Endothelial cell of hepatic sinusoid (primary cell): ENCODE measurements at regions not wholly inside any gene's neighbourhood (a gene's known extent, or its start where the extent isn't known, plus 50 kb on each side); places are given as distances from the start of the nearest gene placed in this dataset.
"Not testable (repeated sequence)": the region's sequence is repeated elsewhere in the genome, so short reads cannot be mapped to it uniquely, and the experiment has no call there.

ENCODE experiments used
- in situ Hi-C: cut with HindIII; loops from 2 replicates; pipeline ENCODE4 v1.10.0; 2017; ENCODE audit warnings: low sequenced_read_pairs

DNA sequence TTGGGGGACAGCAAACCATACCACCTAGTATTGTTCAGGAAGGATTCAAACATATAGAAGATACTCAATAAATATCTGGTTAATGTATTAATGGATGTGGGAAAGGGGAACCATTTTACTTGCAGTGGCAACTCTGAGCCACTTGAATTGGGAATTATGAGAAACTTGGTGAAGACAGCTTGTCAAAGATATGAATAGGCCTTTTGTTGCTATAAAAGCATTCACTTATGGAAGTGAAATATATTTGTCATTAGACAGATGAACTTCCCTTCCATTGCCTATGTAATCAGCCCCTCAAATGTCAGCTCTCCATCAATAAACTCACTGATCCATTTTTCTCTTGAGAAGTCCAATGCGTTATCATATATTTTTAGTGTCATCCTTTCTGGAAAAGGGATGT lies 56.1 kb downstream of the GPR85 start:
- in situ Hi-C loops: no loop called here

DNA sequence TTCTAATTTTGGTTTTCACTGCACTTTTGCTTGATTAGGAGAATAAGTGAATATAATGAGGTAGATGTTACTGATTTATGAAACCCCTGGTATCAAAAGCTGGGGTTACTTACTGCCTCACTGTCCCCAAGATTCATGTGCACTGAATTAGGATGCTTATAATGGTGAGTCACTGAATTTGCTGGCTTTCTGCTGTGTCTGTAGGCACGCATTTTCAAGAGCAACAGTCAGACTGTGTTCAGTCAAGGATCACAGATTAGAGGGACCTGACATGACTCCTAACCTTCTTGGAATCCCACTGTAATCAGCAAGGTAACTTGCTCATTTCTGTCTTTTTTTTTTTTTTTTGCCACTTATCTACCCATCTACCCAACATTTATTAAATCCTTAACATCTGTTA lies 59.7 kb downstream of the GPR85 start:
- in situ Hi-C loops: no loop called here

DNA sequence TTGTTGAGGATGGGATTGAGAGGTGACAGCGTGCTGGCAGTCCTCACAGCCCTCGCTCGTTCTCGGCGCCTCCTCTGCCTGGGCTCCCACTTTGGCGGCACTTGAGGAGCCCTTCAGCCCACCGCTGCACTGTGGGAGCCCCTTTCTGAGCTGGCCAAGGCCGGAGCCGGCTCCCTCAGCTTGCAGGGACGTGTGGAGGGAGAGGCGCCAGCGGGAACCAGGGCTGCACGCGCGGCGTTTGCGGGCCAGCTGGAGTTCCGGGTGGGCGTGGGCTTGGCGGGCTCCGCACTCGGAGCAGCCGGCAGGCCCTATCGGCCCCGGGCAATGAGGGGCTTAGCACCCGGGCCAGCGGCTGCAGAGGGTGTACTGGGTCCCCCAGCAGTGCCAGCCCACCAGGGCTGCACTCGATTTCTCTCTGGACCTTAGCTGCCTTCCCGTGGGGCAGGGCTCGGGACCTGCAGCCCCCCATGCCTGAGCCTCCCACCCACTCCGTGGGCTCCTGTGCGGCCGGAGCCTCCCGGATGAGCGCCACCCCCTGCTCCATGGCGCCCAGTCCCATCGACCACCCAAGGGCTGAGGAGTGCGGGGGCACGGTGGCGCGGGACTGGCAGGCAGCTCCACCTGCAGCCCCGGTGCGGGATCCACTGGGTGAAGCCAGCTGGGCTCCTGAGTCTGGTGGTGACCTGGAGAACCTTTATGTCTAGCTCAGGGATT lies 69.3 kb downstream of the GPR85 start:
- in situ Hi-C loops: not testable (repeated sequence)

DNA sequence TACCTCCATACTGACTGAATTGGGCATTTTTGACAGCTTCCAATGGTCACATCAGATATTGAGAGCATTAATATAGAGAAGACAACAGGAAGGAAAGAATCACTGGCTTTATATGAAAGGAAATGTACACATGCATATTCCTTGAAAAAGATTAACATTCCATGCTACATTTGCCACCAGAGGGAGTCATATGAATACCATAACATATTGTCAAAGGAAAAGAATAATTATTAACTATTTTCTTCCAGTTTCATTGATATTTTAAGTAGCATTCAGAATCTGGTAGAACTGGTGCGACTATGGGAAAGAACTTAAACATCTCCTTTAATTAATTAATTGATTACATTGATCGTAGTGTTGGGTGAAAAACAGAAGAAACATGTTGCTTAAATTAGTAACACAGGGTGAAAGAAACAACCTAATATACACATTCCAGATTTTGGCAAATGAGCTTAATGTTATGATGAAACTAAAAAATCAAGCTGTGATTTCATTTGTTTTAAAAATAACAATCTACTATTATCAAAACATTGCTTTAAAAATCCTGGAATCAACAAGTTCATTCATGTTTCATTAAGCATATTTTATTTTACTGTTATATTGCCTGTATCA lies 71.5 kb downstream of the GPR85 start:
- in situ Hi-C loops: no loop called here

DNA sequence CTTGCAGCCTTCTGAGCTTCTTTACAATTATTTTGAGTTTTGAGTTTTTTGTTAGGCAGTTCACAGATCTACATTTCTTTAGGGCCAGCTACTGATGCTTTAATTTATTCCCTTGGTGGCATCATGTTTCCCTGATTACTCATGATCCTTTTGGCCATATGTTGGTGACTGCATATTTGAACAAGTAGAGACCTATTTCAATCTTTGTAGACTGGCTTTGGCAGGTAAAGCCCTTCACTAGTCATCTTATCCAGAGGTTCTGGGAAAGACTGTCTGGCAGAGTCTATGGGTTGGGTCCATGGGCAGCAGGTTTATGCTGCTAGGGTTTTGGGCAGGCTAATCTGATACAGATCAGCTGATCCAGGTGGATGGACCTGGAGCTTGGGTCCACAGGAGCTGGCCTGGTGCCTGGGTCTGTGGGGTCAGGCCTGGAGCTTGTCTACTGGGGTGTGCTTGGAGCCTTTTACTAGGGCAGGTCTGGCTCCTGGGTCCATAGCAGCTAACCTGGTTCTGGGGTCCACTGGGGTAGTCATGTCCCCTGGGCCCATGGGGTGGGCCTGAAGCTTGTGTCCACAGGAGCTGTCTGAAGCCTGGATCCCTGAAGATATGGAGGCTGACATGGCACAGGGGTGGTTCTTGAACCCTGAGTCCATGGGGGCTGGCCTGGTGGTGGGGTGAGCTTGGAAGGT lies 72.7 kb downstream of the GPR85 start:
- in situ Hi-C loops: no loop called here

DNA sequence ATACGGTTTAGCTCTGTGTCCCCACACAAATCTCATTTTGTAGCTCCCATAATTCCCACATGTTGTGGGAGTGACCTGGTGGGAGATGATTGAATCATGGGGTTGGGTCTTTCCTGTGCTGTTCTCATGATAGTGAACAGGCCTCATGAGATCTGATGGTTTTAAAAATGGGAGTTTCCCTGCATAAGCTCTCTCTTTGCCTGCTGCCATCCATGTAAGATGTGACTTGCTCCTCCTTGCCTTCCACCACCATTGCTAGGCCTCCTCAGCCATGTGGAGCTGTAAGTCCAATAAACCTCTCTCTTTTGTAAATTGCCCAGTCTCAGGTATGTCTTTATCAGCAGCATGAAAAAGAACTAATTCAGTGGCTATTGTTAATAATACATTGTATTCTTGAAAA lies 73.8 kb downstream of the GPR85 start:
- in situ Hi-C loops: not testable (repeated sequence)

DNA sequence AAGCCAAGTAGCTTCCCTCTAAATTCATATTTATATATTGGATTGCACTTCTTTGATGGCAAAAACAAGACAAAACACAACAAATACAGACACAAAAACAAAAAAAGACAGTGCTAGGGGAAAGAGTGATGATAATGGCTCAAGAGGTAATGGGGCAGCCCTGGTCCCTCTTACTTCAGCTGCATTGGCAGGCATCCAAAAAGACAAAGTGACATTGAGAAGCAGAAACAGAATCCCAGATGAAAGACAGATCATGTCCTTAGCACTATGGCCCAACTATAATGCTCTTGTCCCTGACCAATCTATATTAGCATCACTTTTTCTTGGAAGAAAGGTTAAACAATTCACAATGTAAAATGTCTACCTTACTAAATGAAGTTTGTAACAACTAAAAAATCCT lies 76.2 kb downstream of the GPR85 start:
- in situ Hi-C loops: no loop called here

DNA sequence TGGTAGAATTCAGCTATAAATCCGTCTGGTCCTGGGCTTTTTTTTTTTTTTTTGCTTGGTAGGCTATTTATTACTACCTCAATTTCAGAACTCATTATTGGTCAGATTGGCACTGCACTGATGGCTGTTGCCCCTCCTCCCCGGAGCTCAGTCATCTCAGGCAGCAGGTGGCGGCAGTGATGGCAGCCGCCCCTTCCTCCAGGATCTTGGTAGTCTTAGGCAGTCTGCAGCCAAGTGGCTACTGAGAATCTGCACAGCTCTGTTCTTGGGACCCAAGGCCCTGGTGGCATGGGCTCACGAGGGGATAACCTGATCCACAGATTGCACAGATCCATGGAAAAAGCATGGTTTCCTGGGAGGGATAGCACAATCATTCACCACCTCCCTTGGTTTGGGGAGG lies 77.9 kb downstream of the GPR85 start:
- in situ Hi-C loops: no loop called here

DNA sequence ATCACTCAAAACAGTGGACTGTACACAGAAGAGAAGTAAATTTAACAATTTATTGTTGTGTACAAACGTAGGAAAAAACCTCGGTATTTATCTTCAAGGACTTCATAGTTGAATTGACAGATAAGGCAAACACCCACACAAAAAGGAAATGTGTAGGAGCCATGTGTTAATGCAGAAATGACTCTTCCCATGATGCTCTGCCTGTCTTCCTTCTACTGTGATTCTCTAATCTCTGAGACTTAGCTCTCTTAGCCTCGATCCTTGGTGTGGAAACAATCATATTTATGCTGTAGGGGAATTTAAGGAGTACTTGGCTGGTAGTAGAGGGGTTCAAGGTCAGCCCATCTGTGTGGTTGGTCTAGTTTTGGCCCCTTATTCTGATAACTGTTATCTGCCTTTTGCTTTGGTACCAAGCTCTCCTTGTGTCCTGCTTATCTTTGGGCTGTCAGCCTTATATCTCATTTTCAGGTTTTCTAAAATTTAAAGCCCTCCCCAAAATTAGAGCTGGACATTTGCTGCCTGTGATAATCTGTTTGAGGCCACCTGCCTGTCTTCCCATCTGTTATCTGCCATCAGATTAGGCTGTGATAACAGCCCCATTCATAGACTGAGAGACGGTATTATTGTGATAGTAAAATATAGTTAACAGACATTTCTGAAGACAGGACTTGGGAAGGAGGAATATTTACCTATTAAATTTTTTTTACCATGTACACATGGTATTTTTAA lies 81.7 kb downstream of the GPR85 start:
- in situ Hi-C loops: no loop called here

DNA sequence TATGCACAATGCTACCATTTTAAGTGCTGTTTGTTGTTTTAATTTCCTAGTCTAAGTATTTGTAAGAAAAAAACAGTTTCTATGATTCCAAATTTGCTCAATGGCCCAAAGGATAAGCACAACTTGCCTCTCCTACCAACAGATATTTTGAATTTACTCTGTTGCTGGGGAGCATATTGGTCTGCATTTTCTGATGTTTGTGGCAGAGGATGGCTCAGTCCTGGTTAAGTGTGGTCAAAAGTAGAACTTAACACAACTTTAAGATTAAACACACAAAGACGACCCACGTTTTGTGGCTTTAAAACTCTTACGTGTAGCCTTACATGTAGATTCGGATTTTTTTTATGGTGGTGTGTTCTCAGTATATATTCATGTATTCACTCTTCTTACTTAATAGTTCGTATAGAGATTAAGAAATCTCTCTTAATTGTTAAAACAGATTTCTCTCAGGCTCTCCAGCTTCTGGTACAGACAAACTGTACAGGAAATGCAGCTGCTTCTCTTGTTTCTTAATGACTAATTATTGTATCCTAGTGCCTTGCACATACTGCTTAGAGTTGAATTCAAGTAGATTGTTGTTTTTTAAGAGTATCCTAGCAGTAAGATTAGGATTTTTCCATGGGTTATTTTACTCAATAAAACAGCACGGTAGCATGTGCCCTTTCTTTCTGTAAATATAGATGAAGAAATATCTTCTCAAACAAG lies 86.2 kb downstream of the GPR85 start:
- in situ Hi-C loops: no loop called here

DNA sequence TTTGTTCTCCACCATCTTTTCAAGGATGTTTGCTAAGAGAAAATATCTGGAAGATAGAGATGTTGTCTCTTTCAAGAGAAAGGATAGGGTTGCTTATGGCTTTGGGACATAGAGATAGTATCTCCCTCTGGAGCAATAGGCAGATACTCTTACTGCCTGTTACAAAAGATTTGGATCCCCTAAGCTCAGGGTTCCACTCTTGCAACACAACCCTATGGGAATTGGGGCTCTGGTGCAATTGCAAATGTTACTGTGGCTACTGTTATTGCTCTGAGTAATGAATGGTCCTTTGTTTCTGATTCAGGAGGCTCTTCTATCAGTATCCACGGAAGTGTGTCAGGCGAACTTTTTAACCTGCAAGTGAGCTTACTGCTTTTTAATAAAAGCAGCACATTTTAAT lies 88.8 kb downstream of the GPR85 start:
- in situ Hi-C loops: no loop called here

DNA sequence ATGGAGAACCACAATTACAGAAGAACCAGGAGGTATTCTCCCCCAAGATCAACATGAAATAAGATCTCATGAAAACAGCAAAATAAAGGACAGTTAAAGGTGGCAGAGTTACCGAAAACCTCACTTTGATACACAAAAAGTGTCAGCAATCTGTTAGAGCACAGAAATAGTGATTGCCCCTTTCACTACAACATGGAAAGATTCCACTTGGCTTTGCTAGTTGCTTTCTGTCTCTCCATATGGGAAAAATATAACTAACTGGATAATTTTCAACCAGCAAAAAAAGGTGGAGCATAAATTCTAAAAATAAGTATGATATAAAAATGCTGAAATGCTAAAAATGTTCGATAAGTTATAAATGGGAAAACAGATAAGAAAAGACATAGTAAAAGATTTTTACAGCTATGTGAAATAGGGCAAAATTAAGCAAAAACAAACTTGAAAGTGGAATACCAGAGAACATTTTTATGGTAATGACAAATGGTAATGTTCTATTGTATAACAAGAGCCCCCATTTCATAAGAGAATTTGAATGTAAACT lies 90.2 kb downstream of the GPR85 start:
- in situ Hi-C loops: no loop called here

DNA sequence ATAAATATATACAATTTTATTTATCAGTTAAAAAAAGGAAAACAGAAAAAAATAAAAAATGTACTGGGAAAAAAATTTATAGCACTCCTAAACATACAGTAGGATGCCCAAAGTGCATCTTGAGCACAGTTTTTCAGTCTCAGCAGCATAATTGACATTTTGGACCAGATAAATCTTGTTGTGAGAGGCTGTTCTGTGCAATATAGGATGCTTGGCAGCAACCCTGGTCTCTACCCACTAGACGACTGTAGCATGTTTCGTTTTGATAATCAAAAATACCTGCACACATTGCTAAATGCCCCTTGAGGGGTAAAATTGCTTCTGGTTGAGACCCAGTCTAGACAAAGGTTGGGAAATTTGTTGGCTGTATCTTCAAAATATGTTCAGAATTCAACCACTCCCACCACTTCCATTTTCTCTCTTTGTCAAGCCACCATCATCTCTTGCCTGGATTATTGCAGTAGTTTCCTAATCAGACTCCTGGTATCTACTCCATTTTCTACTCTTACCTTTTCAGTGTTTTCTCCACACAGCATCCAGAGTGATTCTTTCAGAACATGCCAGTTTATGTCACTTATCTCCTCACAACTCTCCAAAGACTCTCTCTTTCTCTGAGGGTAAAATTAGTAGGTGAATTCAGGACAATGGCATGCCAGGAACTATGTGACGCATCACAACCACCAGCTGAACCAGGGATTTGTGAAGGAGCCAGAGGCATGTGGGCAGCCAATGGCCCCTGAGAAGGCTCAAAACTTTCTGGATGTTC lies 91.4 kb downstream of the GPR85 start:
- in situ Hi-C loops: no loop called here

DNA sequence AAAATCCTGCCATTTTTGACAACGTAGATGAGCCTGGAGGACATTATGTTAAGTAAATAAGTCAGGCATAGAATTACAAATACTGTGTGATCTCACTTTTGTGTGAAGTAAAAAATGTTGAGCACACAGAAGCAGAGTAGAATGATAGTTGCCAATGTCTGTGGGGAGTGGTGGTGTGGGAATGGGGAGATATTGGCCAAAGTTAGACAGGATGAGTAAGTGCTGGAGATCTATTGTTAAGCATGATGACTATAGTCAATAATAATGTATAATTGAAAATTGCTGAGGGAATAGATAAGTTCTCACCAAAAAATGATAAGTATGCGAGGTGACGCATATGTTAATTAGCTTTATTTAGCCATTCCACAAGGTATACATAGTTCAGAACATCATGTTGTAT lies 92.0 kb downstream of the GPR85 start:
- in situ Hi-C loops: no loop called here

DNA sequence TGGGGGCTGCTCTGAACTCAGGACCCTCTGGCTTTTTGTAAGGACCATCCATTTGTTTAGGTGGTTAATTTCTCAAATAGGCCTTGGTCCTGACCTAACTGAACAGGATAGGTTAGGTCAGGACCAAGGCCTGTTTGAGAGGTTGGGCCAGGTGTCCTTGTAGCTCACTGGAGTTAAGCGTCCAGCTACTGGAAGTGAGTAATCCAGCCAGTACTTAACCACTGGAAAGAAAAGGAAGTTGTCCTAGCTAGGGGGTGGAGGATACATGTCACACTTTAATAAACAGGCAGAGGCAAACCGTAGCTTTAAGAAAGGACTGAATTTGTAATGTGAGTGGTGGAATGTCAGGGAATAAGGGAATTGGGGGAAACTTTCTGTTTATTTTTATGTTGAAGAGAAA lies 96.0 kb downstream of the GPR85 start:
- in situ Hi-C loops: no loop called here

DNA sequence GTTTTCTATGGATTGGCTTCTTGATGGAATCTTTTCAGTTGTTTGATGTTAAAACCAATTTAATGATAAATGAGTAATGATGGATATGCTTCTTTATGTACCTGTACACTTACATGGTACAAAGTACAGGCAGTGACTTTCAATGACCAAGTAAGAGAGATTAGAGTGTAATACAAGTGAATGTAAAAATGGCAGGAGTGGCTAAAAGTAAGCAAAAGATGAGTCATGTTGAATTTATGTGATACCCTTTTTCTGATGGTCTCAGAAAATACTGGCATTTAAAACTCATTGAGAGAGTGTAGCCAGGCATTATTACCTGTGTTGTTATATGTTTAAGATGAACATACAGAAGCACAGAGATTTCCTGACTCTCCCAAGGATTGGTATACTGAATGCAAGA lies 97.1 kb downstream of the GPR85 start:
- in situ Hi-C loops: no loop called here

DNA sequence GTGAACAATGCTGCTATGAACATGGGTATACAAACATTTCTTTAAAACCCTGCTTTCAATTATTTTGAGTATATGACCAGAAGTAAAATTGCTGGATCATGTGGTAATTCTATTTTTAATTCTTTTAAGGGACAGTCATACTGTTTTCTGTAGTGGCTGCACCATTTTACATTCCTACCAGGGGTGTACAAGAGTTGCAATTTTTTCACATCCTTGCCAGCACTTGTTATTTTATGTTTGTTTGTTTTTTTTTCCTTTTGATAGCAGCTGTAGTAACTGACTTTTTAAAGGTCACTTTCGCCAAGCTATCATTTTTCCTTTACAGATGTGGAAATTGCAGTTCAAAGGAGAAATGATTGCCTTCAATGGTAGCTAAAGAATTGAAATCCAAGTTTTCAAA lies 99.5 kb downstream of the GPR85 start:
- in situ Hi-C loops: no loop called here

DNA sequence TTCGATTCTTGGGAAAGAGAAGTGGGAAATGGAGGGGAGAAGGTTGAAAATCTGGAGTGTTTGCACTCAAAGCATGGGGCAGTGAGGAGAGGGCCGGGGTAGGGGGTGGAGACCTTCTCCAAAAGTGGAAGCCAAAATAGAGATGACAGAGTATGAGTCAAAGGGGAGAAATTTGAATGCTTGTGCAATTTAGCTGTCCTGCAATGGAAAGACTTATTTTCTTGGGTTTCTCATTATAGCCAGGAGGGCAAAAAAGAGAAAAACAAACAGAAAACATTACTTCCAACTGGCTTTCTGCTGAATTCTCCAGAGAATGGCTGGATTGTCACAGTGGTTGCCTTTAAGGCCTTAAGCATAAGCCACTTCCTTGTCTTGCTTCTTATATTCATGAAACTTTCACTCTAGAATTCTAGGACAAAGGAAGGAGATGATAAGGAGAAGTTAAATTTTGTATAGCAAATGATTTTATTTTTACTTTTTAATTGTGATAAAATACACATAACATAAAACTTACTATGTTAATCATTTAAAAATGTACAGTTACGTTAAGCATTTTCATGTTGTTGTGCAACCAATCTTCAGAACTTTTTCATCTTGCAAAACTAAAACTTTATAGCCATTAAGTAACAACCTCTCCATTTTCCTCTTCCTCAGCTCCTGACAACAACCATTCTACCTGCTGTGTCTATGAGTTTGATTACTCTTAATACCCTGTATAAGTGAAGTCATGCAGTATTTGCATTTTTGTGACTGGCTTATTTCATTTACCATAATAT lies 100.2 kb downstream of the GPR85 start:
- in situ Hi-C loops: no loop called here

DNA sequence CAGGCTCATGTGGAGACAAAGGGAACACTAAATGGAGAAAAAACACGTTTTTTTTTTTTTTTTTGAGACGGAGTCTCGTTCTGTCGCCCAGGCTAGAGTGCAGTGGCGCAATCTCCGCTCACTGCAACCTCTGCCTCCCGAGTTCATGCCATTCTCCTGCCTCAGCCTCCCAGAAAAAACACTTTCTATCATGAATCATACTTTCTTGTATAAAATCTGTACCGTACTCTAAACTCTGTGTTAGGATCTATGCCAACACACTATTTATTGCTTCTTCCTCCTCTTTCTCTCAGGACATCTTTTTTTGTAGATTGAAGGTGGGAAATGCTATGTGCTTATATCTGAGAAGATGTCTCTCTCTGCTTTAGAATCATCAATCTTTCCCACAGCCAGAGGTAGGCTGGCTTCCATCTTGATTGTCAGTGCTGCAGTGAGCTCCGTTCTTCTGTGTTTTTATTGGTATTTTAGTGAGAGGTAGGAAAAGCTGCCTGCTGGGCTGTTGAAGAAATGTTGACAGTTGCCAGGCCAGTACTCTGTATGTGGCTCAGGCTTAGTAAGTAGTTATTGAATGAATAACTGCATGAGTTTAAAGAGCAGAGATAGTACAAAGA lies 101.1 kb downstream of the GPR85 start:
- in situ Hi-C loops: no loop called here
